Type B pancreatic cell (in vitro differentiated cells): ENCODE measurements at regions not wholly inside any gene's neighbourhood (a gene's known extent, or its start where the extent isn't known, plus 50 kb on each side); places are given as distances from the start of the nearest gene placed in this dataset.
A peak's percentile ranks its signal among the peaks of the same experiment; 100 is the strongest.

ENCODE experiments used
- DNase-seq: peaks from one replicate; pipeline ENCODE4 v3.0.0; 2021; ENCODE audit warnings: mixed read lengths; ENCODE audit not compliant: unreplicated experiment; ENCODE audit errors: extremely low spot score
- H3K27ac Mint-ChIP-seq: 2 replicates; pipeline ENCODE4 v1.8.0; 2021; ENCODE audit warnings: mild to moderate bottlenecking, mixed read lengths
- H3K27me3 Mint-ChIP-seq: 2 replicates; pipeline ENCODE4 v1.8.0; 2021; ENCODE audit warnings: mixed read lengths
- H3K36me3 Mint-ChIP-seq: 2 replicates; pipeline ENCODE4 v1.8.0; 2021; ENCODE audit warnings: mixed read lengths
- H3K4me1 Mint-ChIP-seq: one replicate; pipeline ENCODE4 v1.8.0; 2021; ENCODE audit warnings: mixed read lengths; ENCODE audit not compliant: unreplicated experiment
- H3K4me3 Mint-ChIP-seq: 2 replicates; pipeline ENCODE4 v1.8.0; 2021; ENCODE audit warnings: mild to moderate bottlenecking, mixed read lengths
- H3K9me3 Mint-ChIP-seq: 2 replicates; pipeline ENCODE4 v1.8.0; 2021; ENCODE audit warnings: mixed read lengths
- TF ChIP-seq, protein P1 (sequence below): fragments of 200-600 bp; sonication (generic); conservative IDR thresholded peaks from 2 replicates; pipeline ENCODE4 v1.5.0; 2021; ENCODE audit warnings: antibody characterized with exemption, mild to moderate bottlenecking

GRCh38 chr6:167673946-167674345 is 152.8 kb upstream of the AFDN start:
- H3K27ac Mint-ChIP-seq = no peak overlapping the region
- no peak for DNase-seq
- H3K9me3 Mint-ChIP-seq = peaks cover 6% of the 10 kb centered on the region
- H3K4me3 Mint-ChIP-seq = no peak overlapping the region
- peaks cover 24% of the 10 kb centered on the region for H3K4me1 Mint-ChIP-seq
- TF ChIP-seq, protein P1, sequence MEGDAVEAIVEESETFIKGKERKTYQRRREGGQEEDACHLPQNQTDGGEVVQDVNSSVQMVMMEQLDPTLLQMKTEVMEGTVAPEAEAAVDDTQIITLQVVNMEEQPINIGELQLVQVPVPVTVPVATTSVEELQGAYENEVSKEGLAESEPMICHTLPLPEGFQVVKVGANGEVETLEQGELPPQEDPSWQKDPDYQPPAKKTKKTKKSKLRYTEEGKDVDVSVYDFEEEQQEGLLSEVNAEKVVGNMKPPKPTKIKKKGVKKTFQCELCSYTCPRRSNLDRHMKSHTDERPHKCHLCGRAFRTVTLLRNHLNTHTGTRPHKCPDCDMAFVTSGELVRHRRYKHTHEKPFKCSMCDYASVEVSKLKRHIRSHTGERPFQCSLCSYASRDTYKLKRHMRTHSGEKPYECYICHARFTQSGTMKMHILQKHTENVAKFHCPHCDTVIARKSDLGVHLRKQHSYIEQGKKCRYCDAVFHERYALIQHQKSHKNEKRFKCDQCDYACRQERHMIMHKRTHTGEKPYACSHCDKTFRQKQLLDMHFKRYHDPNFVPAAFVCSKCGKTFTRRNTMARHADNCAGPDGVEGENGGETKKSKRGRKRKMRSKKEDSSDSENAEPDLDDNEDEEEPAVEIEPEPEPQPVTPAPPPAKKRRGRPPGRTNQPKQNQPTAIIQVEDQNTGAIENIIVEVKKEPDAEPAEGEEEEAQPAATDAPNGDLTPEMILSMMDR = no peak
- H3K36me3 Mint-ChIP-seq = no peaks in the 10 kb centered on the region
- peaks cover 22% of the 10 kb centered on the region for H3K27me3 Mint-ChIP-seq

DNA sequence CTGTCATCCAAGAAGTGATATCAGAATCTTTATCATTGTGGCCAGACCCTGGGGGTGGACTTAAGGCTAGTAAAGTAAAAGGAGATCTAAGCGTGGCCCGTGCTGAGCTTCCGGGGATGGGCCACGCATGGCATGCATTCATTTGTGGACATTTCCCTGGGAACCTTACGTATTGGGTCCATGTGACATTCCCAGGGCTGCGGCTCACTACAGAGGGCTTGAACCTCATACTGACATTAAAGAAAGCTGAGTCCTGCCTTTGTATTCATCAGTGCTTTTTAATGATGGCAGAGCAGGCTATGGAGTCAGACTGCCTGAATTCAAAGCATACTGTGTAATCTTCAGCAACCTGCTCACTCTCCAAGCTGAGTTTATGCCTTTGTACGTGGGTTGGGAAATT is 152.2 kb upstream of the AFDN start:
- DNase-seq = no peak
- H3K27me3 Mint-ChIP-seq = peaks cover 28% of the 10 kb centered on the region
- peaks cover 24% of the 10 kb centered on the region for H3K4me1 Mint-ChIP-seq
- TF ChIP-seq, protein P1 = no peak
- peaks cover 6% of the 10 kb centered on the region for H3K9me3 Mint-ChIP-seq
- H3K27ac Mint-ChIP-seq = no peak overlapping the region
- H3K4me3 Mint-ChIP-seq = no peak overlapping the region
- H3K36me3 Mint-ChIP-seq = no peaks in the 10 kb centered on the region

DNA sequence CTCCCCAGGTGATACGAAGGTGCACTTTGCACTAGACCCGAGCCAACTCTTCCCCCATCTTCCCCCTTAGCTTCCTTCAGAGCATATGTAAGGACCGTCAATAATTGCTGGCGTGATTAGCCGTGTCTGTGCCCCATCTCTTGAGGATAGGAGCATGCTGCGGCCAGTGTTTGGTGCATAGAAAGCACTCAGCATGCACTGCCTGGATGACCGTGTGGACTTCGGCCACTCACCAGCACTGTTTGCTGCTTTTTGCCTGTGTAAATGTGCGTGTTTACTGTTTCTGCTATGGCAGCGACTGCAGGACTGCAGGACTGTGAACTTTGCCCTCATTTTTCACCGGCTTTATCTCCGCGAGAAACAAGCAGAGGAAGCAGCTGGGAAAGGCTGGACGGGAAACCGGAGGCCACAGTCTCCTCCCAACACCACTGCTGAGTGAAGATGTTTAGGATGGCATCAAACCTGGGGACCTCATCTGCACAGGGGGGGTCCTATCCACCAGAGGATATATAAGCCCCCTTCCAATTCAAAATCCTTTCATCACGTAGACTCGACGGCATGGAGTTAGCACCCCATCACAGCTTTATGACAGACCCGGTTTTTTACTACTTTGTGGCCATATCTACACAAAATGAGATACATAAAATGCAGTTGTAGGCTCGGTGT is 150.6 kb upstream of the AFDN start:
- Mint-ChIP-seq H3K4me3 (peak overlapping the region; percentile 39), H3K9me3 (peaks cover 6% of the 10 kb centered on the region), H3K27me3 (peaks cover 39% of the 10 kb centered on the region), H3K4me1 (peaks cover 28% of the 10 kb centered on the region), H3K27ac (peak overlapping the region; percentile 77), H3K36me3 (no peaks in the 10 kb centered on the region)
- DNase-seq = no peak
- TF ChIP-seq, protein P1 = no peak

DNA sequence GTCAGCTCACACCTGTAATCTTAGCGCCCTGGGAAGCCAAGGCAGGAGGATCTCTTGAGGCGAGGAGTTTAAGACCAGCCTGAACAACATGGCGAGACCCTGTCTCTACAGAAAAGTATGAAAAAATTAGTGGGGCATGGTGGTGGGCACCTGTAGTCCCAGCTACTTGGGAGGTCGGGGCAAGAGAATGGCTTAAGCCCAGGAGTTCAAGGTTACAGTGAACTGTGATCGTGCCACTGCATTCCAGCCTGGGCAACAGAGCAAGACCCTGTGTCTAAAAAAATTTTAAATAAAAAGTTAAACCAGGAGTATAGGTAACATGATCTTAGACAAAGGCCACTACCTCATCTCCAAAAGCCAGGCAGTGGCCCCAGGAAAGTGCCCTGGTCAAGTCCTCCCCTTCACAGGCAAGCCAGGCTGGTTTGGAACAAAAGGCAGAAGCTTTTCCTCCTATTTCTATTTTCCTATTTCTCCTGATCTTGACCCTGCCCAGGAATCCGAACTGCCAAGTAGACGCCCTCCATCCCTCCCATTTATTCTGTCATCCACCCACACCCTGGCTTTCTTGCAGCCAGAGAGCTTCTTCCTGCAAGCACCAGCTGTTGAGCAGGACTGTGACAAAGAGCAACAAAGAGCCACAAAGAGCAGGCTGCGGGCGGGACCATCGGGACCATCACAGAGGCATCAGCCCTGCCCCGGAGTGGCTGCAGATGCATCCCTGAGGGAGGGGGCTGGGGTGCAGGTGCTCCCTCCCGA is 149.9 kb upstream of the AFDN start:
- TF ChIP-seq, protein P1 = no peak
- peak overlapping the region; percentile 85 for H3K4me3 Mint-ChIP-seq
- H3K9me3 Mint-ChIP-seq = peaks cover 6% of the 10 kb centered on the region
- peaks cover 33% of the 10 kb centered on the region for H3K4me1 Mint-ChIP-seq
- H3K27me3 Mint-ChIP-seq = peaks cover 46% of the 10 kb centered on the region
- DNase-seq = no peak
- H3K27ac Mint-ChIP-seq = peak overlapping the region; percentile 77
- H3K36me3 Mint-ChIP-seq = no peaks in the 10 kb centered on the region

DNA sequence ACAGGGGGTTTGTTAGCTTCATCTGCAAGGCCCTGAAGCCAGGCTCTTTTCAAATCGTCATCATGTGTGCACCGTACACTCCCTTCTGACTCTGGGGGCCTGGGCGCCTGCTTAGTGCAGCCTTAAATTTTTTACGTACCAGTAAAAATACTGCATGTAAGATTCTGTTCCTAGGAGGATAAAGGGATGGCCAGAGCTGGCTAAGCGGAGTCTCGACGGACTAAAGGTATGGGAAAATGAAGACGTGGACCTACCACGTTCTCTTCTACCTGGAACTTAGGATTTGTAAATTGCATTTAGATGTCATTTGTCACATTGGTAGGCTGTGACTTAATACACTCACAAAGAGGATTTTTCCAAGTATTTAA is 149.3 kb upstream of the AFDN start:
- peaks cover 46% of the 10 kb centered on the region for H3K27me3 Mint-ChIP-seq
- TF ChIP-seq, protein P1 = no peak
- peaks cover 4% of the 10 kb centered on the region for H3K9me3 Mint-ChIP-seq
- no peaks in the 10 kb centered on the region for H3K36me3 Mint-ChIP-seq
- peak overlapping the region; percentile 35 for H3K27ac Mint-ChIP-seq
- peak overlapping the region; percentile 85 for H3K4me3 Mint-ChIP-seq
- peaks cover 33% of the 10 kb centered on the region for H3K4me1 Mint-ChIP-seq
- DNase-seq = no peak
